ENCODE measurements at regions not wholly inside any gene's neighbourhood (a gene's known extent, or its start where the extent isn't known, plus 50 kb on each side); places are given as distances from the start of the nearest gene placed in this dataset.

GRCh38 chr15:99906793-99907192, 173.6 kb upstream of the LYSMD4 start:
- no peak overlapping the region for H4K8ac ChIP-seq (ENCODE audit: low read depth, low read length)
- no peaks in the 10 kb centered on the region for H3K79me1 ChIP-seq (ENCODE audit: low read depth, low read length)
- H3K14ac ChIP-seq (ENCODE audit: low read length) = no peak overlapping the region
- H3K27ac ChIP-seq (replicated peaks; ENCODE audit: low read length) = no peak overlapping the region
- no peaks in the 10 kb centered on the region for H3K27me3 ChIP-seq (ENCODE audit: control insufficient read depth in 3 of 3, insufficient read depth in 3 of 3, low read depth in 1 of 3, low read length in 3 of 3)
- H3K9me3 ChIP-seq (replicated peaks in 1 of 2; ENCODE audit: control insufficient read depth in 2 of 2, insufficient read depth in 1 of 2, low read depth in 1 of 2, low read length in 2 of 2) = peaks cover 0 to 2% of the 10 kb centered on the region in 2 donors
- H2AFZ ChIP-seq (ENCODE audit: low read length) = no peak overlapping the region
- no peak overlapping the region for H3K23ac ChIP-seq (ENCODE audit: low read depth, low read length, poor library complexity)
- no peak overlapping the region for H2AK5ac ChIP-seq (ENCODE audit: low read depth, low read length)
- no peak overlapping the region for H3K4ac ChIP-seq (ENCODE audit: low read length)
- H2BK12ac ChIP-seq (ENCODE audit: low read length) = no peak overlapping the region
- no peaks in the 10 kb centered on the region for H3K36me3 ChIP-seq (replicated peaks in 1 of 2; ENCODE audit: control insufficient read depth in 2 of 2, insufficient read depth in 2 of 2, low read length in 2 of 2)
- H2BK5ac ChIP-seq (ENCODE audit: low read length) = no peak overlapping the region
- no peak overlapping the region for H2BK15ac ChIP-seq (ENCODE audit: low read length)
- no peak overlapping the region for H3K9ac ChIP-seq (ENCODE audit: low read depth, low read length, poor library complexity)
- DNase-seq (ENCODE audit: low spot score) = no peak
- no peak overlapping the region for H2BK120ac ChIP-seq (ENCODE audit: low read depth, low read length)
- H3K4me3 ChIP-seq (ENCODE audit: low read length in 2 of 2) = no peak overlapping the region
- no peaks in the 10 kb centered on the region for H3K4me1 ChIP-seq (ENCODE audit: control insufficient read depth in 2 of 2, insufficient read depth in 1 of 2, low read depth in 1 of 2, low read length in 2 of 2)
- no peak overlapping the region for H4K91ac ChIP-seq (ENCODE audit: low read depth, low read length, poor library complexity)
- H3K4me2 ChIP-seq (ENCODE audit: insufficient read depth, low read length, poor library complexity, severe bottlenecking) = no peak overlapping the region
- H3K18ac ChIP-seq (ENCODE audit: low read length) = no peak overlapping the region
- no CpG with 5 or more reads among the region's 4 CpGs for WGBS, 2 donors (ENCODE audit: extremely low coverage in 2 of 2, insufficient read length in 2 of 2, insufficient replicate concordance in 1 of 2)

GRCh38 chr15:99906311-99906710, 173.1 kb upstream of the LYSMD4 start:
- no peak overlapping the region for H3K27ac ChIP-seq (replicated peaks; ENCODE audit: low read length)

GRCh38 chr15:99902248-99902928, 169.2 kb upstream of the LYSMD4 start:
- no peak overlapping the region for H2BK15ac ChIP-seq (ENCODE audit: low read length)
- no peak overlapping the region for H3K4ac ChIP-seq (ENCODE audit: low read length)
- no peaks in the 10 kb centered on the region for H3K4me1 ChIP-seq (ENCODE audit: control insufficient read depth in 2 of 2, insufficient read depth in 1 of 2, low read depth in 1 of 2, low read length in 2 of 2)
- H2BK12ac ChIP-seq (ENCODE audit: low read length) = no peak overlapping the region
- no peak overlapping the region for H3K4me2 ChIP-seq (ENCODE audit: insufficient read depth, low read length, poor library complexity, severe bottlenecking)
- H4K8ac ChIP-seq (ENCODE audit: low read depth, low read length) = no peak overlapping the region
- no peak overlapping the region for H2BK120ac ChIP-seq (ENCODE audit: low read depth, low read length)
- H2AK5ac ChIP-seq (ENCODE audit: low read depth, low read length) = no peak overlapping the region
- no peak overlapping the region for H2AFZ ChIP-seq (ENCODE audit: low read length)
- no peak overlapping the region for H3K23ac ChIP-seq (ENCODE audit: low read depth, low read length, poor library complexity)
- no peaks in the 10 kb centered on the region for H3K9me3 ChIP-seq (replicated peaks in 1 of 2; ENCODE audit: control insufficient read depth in 2 of 2, insufficient read depth in 1 of 2, low read depth in 1 of 2, low read length in 2 of 2)
- no peaks in the 10 kb centered on the region for H3K27me3 ChIP-seq (ENCODE audit: control insufficient read depth in 3 of 3, insufficient read depth in 3 of 3, low read depth in 1 of 3, low read length in 3 of 3)
- no peak overlapping the region for H3K18ac ChIP-seq (ENCODE audit: low read length)
- no peak overlapping the region for H4K91ac ChIP-seq (ENCODE audit: low read depth, low read length, poor library complexity)
- H3K36me3 ChIP-seq (replicated peaks in 1 of 2; ENCODE audit: control insufficient read depth in 2 of 2, insufficient read depth in 2 of 2, low read length in 2 of 2) = no peaks in the 10 kb centered on the region
- H2BK5ac ChIP-seq (ENCODE audit: low read length) = no peak overlapping the region
- H3K79me1 ChIP-seq (ENCODE audit: low read depth, low read length) = no peaks in the 10 kb centered on the region
- no peak overlapping the region for H3K27ac ChIP-seq (replicated peaks; ENCODE audit: low read length)
- no peak overlapping the region for H3K4me3 ChIP-seq (ENCODE audit: low read length in 2 of 2)
- H3K14ac ChIP-seq (ENCODE audit: low read length) = no peak overlapping the region
- no peak overlapping the region for H3K9ac ChIP-seq (ENCODE audit: low read depth, low read length, poor library complexity)
- no peak for DNase-seq (ENCODE audit: low spot score)
- no CpG with 5 or more reads among the region's 1 CpG for WGBS, 2 donors (ENCODE audit: extremely low coverage in 2 of 2, insufficient read length in 2 of 2, insufficient replicate concordance in 1 of 2)

More at GRCh38 chr15:99906311-99906710, 173.1 kb upstream of the LYSMD4 start:
- Histone ChIP-seq H3K36me3 (replicated peaks in 1 of 2; ENCODE audit: control insufficient read depth in 2 of 2, insufficient read depth in 2 of 2, low read length in 2 of 2) (no peaks in the 10 kb centered on the region), H3K79me1 (ENCODE audit: low read depth, low read length) (no peaks in the 10 kb centered on the region), H3K14ac (ENCODE audit: low read length) (no peak overlapping the region), H2BK15ac (ENCODE audit: low read length) (no peak overlapping the region), H3K9ac (ENCODE audit: low read depth, low read length, poor library complexity) (no peak overlapping the region), H4K91ac (ENCODE audit: low read depth, low read length, poor library complexity) (no peak overlapping the region), H3K4me1 (ENCODE audit: control insufficient read depth in 2 of 2, insufficient read depth in 1 of 2, low read depth in 1 of 2, low read length in 2 of 2) (no peaks in the 10 kb centered on the region), H2BK120ac (ENCODE audit: low read depth, low read length) (no peak overlapping the region), H3K27me3 (ENCODE audit: control insufficient read depth in 3 of 3, insufficient read depth in 3 of 3, low read depth in 1 of 3, low read length in 3 of 3) (no peaks in the 10 kb centered on the region), H4K8ac (ENCODE audit: low read depth, low read length) (no peak overlapping the region), H3K23ac (ENCODE audit: low read depth, low read length, poor library complexity) (no peak overlapping the region), H3K4ac (ENCODE audit: low read length) (no peak overlapping the region), H3K4me3 (ENCODE audit: low read length in 2 of 2) (no peak overlapping the region), H2BK5ac (ENCODE audit: low read length) (no peak overlapping the region), H3K18ac (ENCODE audit: low read length) (no peak overlapping the region), H3K4me2 (ENCODE audit: insufficient read depth, low read length, poor library complexity, severe bottlenecking) (no peak overlapping the region), H3K9me3 (replicated peaks in 1 of 2; ENCODE audit: control insufficient read depth in 2 of 2, insufficient read depth in 1 of 2, low read depth in 1 of 2, low read length in 2 of 2) (peaks cover 0 to 2% of the 10 kb centered on the region in 2 donors), H2AFZ (ENCODE audit: low read length) (no peak overlapping the region), H2BK12ac (ENCODE audit: low read length) (no peak overlapping the region), H2AK5ac (ENCODE audit: low read depth, low read length) (no peak overlapping the region)
- no peak for DNase-seq (ENCODE audit: low spot score)
- WGBS, 2 donors (ENCODE audit: extremely low coverage in 2 of 2, insufficient read length in 2 of 2, insufficient replicate concordance in 1 of 2) = no CpG with 5 or more reads among the region's 5 CpGs

- Histone ChIP-seq H2AFZ (ENCODE audit: low read length) (no peak overlapping the region), H3K4ac (ENCODE audit: low read length) (no peak overlapping the region), H2BK5ac (ENCODE audit: low read length) (no peak overlapping the region), H3K14ac (ENCODE audit: low read length) (no peak overlapping the region), H3K9ac (ENCODE audit: low read depth, low read length, poor library complexity) (no peak overlapping the region), H3K36me3 (replicated peaks in 1 of 2; ENCODE audit: control insufficient read depth in 2 of 2, insufficient read depth in 2 of 2, low read length in 2 of 2) (no peaks in the 10 kb centered on the region), H3K4me1 (ENCODE audit: control insufficient read depth in 2 of 2, insufficient read depth in 1 of 2, low read depth in 1 of 2, low read length in 2 of 2) (no peaks in the 10 kb centered on the region), H3K9me3 (replicated peaks in 1 of 2; ENCODE audit: control insufficient read depth in 2 of 2, insufficient read depth in 1 of 2, low read depth in 1 of 2, low read length in 2 of 2) (no peaks in the 10 kb centered on the region), H3K4me3 (ENCODE audit: low read length in 2 of 2) (no peak overlapping the region), H3K79me1 (ENCODE audit: low read depth, low read length) (no peaks in the 10 kb centered on the region), H3K27me3 (ENCODE audit: control insufficient read depth in 3 of 3, insufficient read depth in 3 of 3, low read depth in 1 of 3, low read length in 3 of 3) (no peaks in the 10 kb centered on the region), H3K4me2 (ENCODE audit: insufficient read depth, low read length, poor library complexity, severe bottlenecking) (no peak overlapping the region), H2BK120ac (ENCODE audit: low read depth, low read length) (no peak overlapping the region), H2BK15ac (ENCODE audit: low read length) (no peak overlapping the region), H3K23ac (ENCODE audit: low read depth, low read length, poor library complexity) (no peak overlapping the region), H4K8ac (ENCODE audit: low read depth, low read length) (no peak overlapping the region), H3K27ac (replicated peaks; ENCODE audit: low read length) (no peak overlapping the region), H4K91ac (ENCODE audit: low read depth, low read length, poor library complexity) (no peak overlapping the region), H3K18ac (ENCODE audit: low read length) (no peak overlapping the region), H2BK12ac (ENCODE audit: low read length) (no peak overlapping the region), H2AK5ac (ENCODE audit: low read depth, low read length) (no peak overlapping the region)
- no peak for DNase-seq (ENCODE audit: low spot score)
- WGBS, 2 donors (ENCODE audit: extremely low coverage in 2 of 2, insufficient read length in 2 of 2, insufficient replicate concordance in 1 of 2) = no CpG with 5 or more reads among the region's 4 CpGs
Measured at GRCh38 chr15:99895956-99896311, 162.7 kb upstream of the LYSMD4 start.

Measured in neuronal stem cell (in vitro differentiated cells).